ENCODE measurements at regions not wholly inside any gene's neighbourhood (a gene's known extent, or its start where the extent isn't known, plus 50 kb on each side); places are given as distances from the start of the nearest gene placed in this dataset.

DNA sequence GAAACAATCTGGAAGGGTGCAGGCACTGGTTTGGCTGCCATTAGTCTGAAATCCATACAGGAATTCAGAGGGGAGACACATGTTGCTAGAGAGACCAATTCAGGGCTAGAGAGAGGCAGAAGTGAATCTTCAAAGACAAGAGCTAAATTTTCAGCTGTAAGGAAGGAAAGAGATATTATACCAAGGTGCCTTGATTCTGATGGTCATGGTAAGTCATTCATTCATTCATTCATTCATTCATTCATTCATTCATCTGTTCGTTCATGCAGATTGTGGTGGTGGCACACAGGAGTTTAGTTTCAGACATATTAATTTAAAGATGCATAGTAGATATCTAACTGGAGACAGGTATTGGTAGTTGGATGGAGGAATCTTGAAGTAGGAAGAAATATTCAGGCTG lies 1493.5 kb upstream of the TMEM132C start:
- TF ChIP-seq CTCF (conservative IDR thresholded peaks at IDR 0.05) (no peak), ZFX (IDR thresholded peaks at IDR 0.05) (no peak)
